Suprapubic skin (tissue), 4 donors: ENCODE measurements at regions not wholly inside any gene's neighbourhood (a gene's known extent, or its start where the extent isn't known, plus 50 kb on each side); places are given as distances from the start of the nearest gene placed in this dataset.

Experiments
- DNase-seq, 2 donors: peaks; one replicate each; pipeline ENCODE4 v3.0.0-alpha.2; 2019; ENCODE audit warnings: low spot score in 2 of 2
- H3K27ac ChIP-seq: fragments of 200-600 bp; sonication (generic); one replicate; pipeline ENCODE4 v1.5.1; 2019
- H3K27me3 ChIP-seq: fragments of 200-600 bp; sonication (generic); one replicate; pipeline ENCODE4 v1.5.1; 2019
- H3K36me3 ChIP-seq: fragments of 200-600 bp; sonication (generic); one replicate; pipeline ENCODE4 v1.5.1; 2019
- H3K4me1 ChIP-seq: fragments of 200-600 bp; sonication (generic); one replicate; pipeline ENCODE4 v1.5.1; 2019
- H3K4me3 ChIP-seq: fragments of 200-600 bp; sonication (generic); one replicate; pipeline ENCODE4 v1.5.1; 2019; ENCODE audit warnings: mild to moderate bottlenecking
- H3K9me3 ChIP-seq: fragments of 200-600 bp; sonication (generic); one replicate; pipeline ENCODE4 v1.5.1; 2019
- CTCF ChIP-seq, 2 donors: fragments of 200-600 bp in 1 of 2; fragments of 450-650 bp in 1 of 2; sonication (generic) in 1 of 2; IDR thresholded peaks; one replicate each; pipeline ENCODE4 v1.5.1; 2016 to 2019; ENCODE audit warnings: antibody characterized with exemption in 2 of 2, mild to moderate bottlenecking in 1 of 2, moderate library complexity in 1 of 2
- EP300 ChIP-seq: sonication (generic); formaldehyde crosslinking; IDR thresholded peaks from one replicate; pipeline ENCODE4 v1.6.1; 2017; ENCODE audit warnings: antibody characterized with exemption
- POLR2A ChIP-seq, 2 donors: fragments of 450-650 bp; IDR thresholded peaks; one replicate each; pipeline ENCODE4 v1.6.1; 2017; ENCODE audit warnings: antibody characterized with exemption in 2 of 2, mild to moderate bottlenecking in 2 of 2, moderate library complexity in 2 of 2
- POLR2AphosphoS5 ChIP-seq, 3 donors: sonication (generic); formaldehyde crosslinking; IDR thresholded peaks; one replicate each; pipeline ENCODE4 v1.6.1; 2017; ENCODE audit warnings: antibody characterized with exemption in 3 of 3
- WGBS: methylation state at CpG from one replicate; pipeline ENCODE4 v1.1.5; 2018; 5-methylcytosine and 5-hydroxymethylcytosine counted together

GRCh38 chr22:49147617-49148175 lies 680.0 kb downstream of the BRD1 start:
- no peaks in the 10 kb centered on the region for H3K4me1 ChIP-seq
- TF ChIP-seq EP300 (no peak), CTCF (IDR thresholded peaks at IDR 0.05) (no peak), POLR2AphosphoS5 (IDR thresholded peaks at IDR 0.05) (no peak), POLR2A (IDR thresholded peaks at IDR 0.05) (no peak)
- H3K4me3 ChIP-seq = no peak overlapping the region
- no peaks in the 10 kb centered on the region for H3K36me3 ChIP-seq
- no peak overlapping the region for H3K27ac ChIP-seq
- no peaks in the 10 kb centered on the region for H3K9me3 ChIP-seq
- peaks cover 37% of the 10 kb centered on the region for H3K27me3 ChIP-seq
- peak in 1 of 2 donors; percentile 71 for DNase-seq
- 86% methylated on average over 15 of the region's 15 CpGs for WGBS

- no peak overlapping the region for H3K27ac ChIP-seq
- no peaks in the 10 kb centered on the region for H3K4me1 ChIP-seq
- no peak overlapping the region for H3K4me3 ChIP-seq
- no peaks in the 10 kb centered on the region for H3K36me3 ChIP-seq
- peaks cover 32% of the 10 kb centered on the region for H3K27me3 ChIP-seq
- H3K9me3 ChIP-seq = no peaks in the 10 kb centered on the region
- TF ChIP-seq POLR2A (IDR thresholded peaks at IDR 0.05) (no peak), EP300 (no peak), POLR2AphosphoS5 (IDR thresholded peaks at IDR 0.05) (no peak), CTCF (IDR thresholded peaks at IDR 0.05) (no peak)
- peak in 1 of 2 donors; percentile 48 for DNase-seq
- WGBS = 73% methylated on average over 11 of the region's 11 CpGs
Measured at GRCh38 chr22:49147171-49147570, 680.5 kb downstream of the BRD1 start.

GRCh38 chr22:49146511-49146910 lies 681.2 kb downstream of the BRD1 start:
- TF ChIP-seq EP300 = no peak
- no peak for TF ChIP-seq POLR2A (IDR thresholded peaks at IDR 0.05)
- no peak for TF ChIP-seq POLR2AphosphoS5 (IDR thresholded peaks at IDR 0.05)
- TF ChIP-seq CTCF (IDR thresholded peaks at IDR 0.05) = no peak
- no peak overlapping the region for H3K4me3 ChIP-seq
- 88% methylated on average over 5 of the region's 6 CpGs for WGBS
- no peaks in the 10 kb centered on the region for H3K4me1 ChIP-seq
- H3K9me3 ChIP-seq = no peaks in the 10 kb centered on the region
- peaks cover 30% of the 10 kb centered on the region for H3K27me3 ChIP-seq
- no peak overlapping the region for H3K27ac ChIP-seq
- H3K36me3 ChIP-seq = no peaks in the 10 kb centered on the region
- DNase-seq = peak in 1 of 2 donors; percentile 43

GRCh38 chr22:49143812-49144211 lies 683.9 kb downstream of the BRD1 start:
- Histone ChIP-seq H3K4me1 (no peaks in the 10 kb centered on the region), H3K27me3 (peaks cover 35% of the 10 kb centered on the region), H3K36me3 (no peaks in the 10 kb centered on the region), H3K4me3 (no peak overlapping the region), H3K27ac (no peak overlapping the region), H3K9me3 (no peaks in the 10 kb centered on the region)
- 98% methylated on average over 3 of the region's 3 CpGs for WGBS
- no peak for TF ChIP-seq EP300
- no peak for TF ChIP-seq CTCF (IDR thresholded peaks at IDR 0.05)
- TF ChIP-seq POLR2AphosphoS5 (IDR thresholded peaks at IDR 0.05) = no peak
- no peak for TF ChIP-seq POLR2A (IDR thresholded peaks at IDR 0.05)
- DNase-seq = no peak

- WGBS = 95% methylated on average over 8 of the region's 9 CpGs
- peaks cover 34% of the 10 kb centered on the region for H3K27me3 ChIP-seq
- TF ChIP-seq CTCF (IDR thresholded peaks at IDR 0.05) (no peak), POLR2AphosphoS5 (IDR thresholded peaks at IDR 0.05) (no peak), EP300 (no peak), POLR2A (IDR thresholded peaks at IDR 0.05) (no peak)
- H3K27ac ChIP-seq = no peak overlapping the region
- no peaks in the 10 kb centered on the region for H3K9me3 ChIP-seq
- H3K4me3 ChIP-seq = no peak overlapping the region
- H3K36me3 ChIP-seq = no peaks in the 10 kb centered on the region
- H3K4me1 ChIP-seq = no peaks in the 10 kb centered on the region
- no peak for DNase-seq
Measured at GRCh38 chr22:49142891-49143290, 684.8 kb downstream of the BRD1 start.
